LNCaP clone FGC (cell line): ENCODE measurements at regions not wholly inside any gene's neighbourhood (a gene's known extent, or its start where the extent isn't known, plus 50 kb on each side); places are given as distances from the start of the nearest gene placed in this dataset.

ENCODE experiments used
- DNase-seq: peaks from one replicate; pipeline ENCODE4 v3.0.0-alpha.2; 2011; ENCODE audit warnings: low read depth
- H3K4me3 ChIP-seq: 2 replicates; pipeline ENCODE4 v1.5.1; 2011; ENCODE audit warnings: mild to moderate bottlenecking, low read depth, low read length, control low read depth
- CTCF ChIP-seq: IDR thresholded peaks from 2 replicates; pipeline ENCODE4 v1.5.1; 2012; ENCODE audit warnings: mild to moderate bottlenecking; ENCODE audit not compliant: control insufficient read depth, insufficient read depth; ENCODE audit errors: extremely low read depth

GRCh38 chr7:80277434-80278427 is 143.1 kb downstream of the GNAI1 start:
- no peak overlapping the region for H3K4me3 ChIP-seq
- no peak for TF ChIP-seq CTCF
- DNase-seq = peak; percentile 94
